Adrenal gland (tissue), 9 donors: ENCODE measurements at regions not wholly inside any gene's neighbourhood (a gene's known extent, or its start where the extent isn't known, plus 50 kb on each side); places are given as distances from the start of the nearest gene placed in this dataset.
A peak's percentile ranks its signal among the peaks of the same experiment; 100 is the strongest.

Experiments
- DNase-seq, 7 donors: peaks; one replicate each; pipeline ENCODE4 v3.0.0-alpha.2; 2019 to 2020
- H3K27ac ChIP-seq, 5 donors: fragments of 200-600 bp; sonication (generic) in 4 of 5; 1 replicate in 3 of 5; 2 replicates in 2 of 5; pipeline versions ENCODE4 v1.5.1 to v1.8.0; 2016 to 2020; ENCODE audit warnings: mild to moderate bottlenecking in 1 of 5
- H3K27me3 ChIP-seq: fragments of 200-600 bp; 2 replicates; pipeline ENCODE4 v1.8.0; 2021
- H3K36me3 ChIP-seq, 2 donors: fragments of 200-600 bp; replicated peaks in 1 of 2; 1 replicate in 1 of 2; 2 replicates in 1 of 2; pipeline versions ENCODE4 v1.5.1 to v1.8.0; 2018 to 2022
- H3K4me1 ChIP-seq, 2 donors: fragments of 200-600 bp; replicated peaks in 1 of 2; 1 replicate in 1 of 2; 2 replicates in 1 of 2; pipeline versions ENCODE4 v1.5.1 to v1.8.0; 2018 to 2021
- H3K4me3 ChIP-seq, 4 donors: fragments of 200-600 bp; sonication (generic) in 3 of 4; one replicate each; pipeline ENCODE4 v1.5.1; 2016 to 2018
- H3K9me3 ChIP-seq, 3 donors: fragments of 200-600 bp; sonication (generic) in 1 of 3; replicated peaks in 1 of 3; 1 replicate in 2 of 3; 2 replicates in 1 of 3; pipeline versions ENCODE4 v1.5.1 to v1.8.0; 2016 to 2021
- POLR2A ChIP-seq, 2 donors: fragments of 450-650 bp; IDR thresholded peaks; one replicate each; pipeline ENCODE4 v1.6.1; 2017; ENCODE audit warnings: antibody characterized with exemption in 2 of 2, mild to moderate bottlenecking in 2 of 2, moderate library complexity in 1 of 2
- WGBS, 4 donors: extraction: QIAGEN DNeasy Blood & Tissue Kit in 2 of 4; methylation state at CpG; one replicate each; pipeline versions ENCODE4 v1.1.5 to v1.1.7; 2013 to 2017; 5-methylcytosine and 5-hydroxymethylcytosine counted together
- intact Hi-C, 2 donors: fragments of 100-400 bp; cut with DNase I; formaldehyde crosslinking; loops; one replicate each; pipeline versions ENCODE4 v1.14.1 to v1.15.0; 2022 to 2023
- TF ChIP-seq, protein P1 (sequence below), 6 experiments: fragments of 450-650 bp in 4 of 6; fragments of 200-600 bp in 2 of 6; sonication (generic) in 1 of 6; IDR thresholded peaks; 1 replicate in 5 of 6; 2 replicates in 1 of 6; pipeline versions ENCODE4 v1.5.1 to v1.8.0; 2016 to 2021; ENCODE audit warnings: antibody characterized with exemption in 6 of 6, mild to moderate bottlenecking in 2 of 6, moderate library complexity in 1 of 6
- donor health status: healthy with polysubstance abuse.
- donor health status: Bipolar disorder and iron deficiency.
- donor health status: DM: yes; HTN: yes; CAD: no.
- donor health status: DM: no; HTN: no; CAD: no.
- donor health status: DM: no; HTN: no; CAD: no.

DNA sequence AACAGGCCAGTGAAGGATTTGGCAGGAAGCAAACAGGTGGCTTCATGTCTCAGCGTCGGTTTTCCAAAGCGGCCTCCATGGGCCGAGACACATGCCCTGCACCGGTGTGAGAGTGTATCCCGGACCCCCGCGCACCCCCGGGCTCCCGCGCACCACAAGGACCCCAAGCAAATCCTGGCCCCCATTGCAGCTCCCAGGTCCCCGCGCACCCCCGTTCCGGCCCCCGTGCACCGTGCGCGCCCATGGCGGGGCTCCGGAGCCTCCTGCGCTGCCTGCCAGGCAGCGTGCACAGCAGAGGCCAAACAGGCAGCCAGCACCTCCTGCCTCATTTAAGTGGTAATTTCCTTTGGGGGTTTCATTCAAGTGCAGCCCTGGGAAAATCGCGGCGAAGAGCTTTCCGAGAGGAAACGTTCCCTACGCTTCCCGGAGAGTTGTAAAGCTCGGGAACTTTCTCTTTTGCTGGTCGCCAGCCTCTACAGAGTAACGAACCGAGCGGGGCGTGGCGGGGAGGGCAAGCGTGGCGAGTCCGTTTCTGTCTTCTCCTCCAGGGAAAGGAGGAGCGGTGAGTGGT lies 145.5 kb upstream of the SLC24A2 start:
- peak in 6 of 7 donors; percentile 31 to 64 (median 48) for DNase-seq
- intact Hi-C loops, result no loop called here
- no peak for TF ChIP-seq POLR2A (IDR thresholded peaks at IDR 0.05)
- TF ChIP-seq, protein P1, sequence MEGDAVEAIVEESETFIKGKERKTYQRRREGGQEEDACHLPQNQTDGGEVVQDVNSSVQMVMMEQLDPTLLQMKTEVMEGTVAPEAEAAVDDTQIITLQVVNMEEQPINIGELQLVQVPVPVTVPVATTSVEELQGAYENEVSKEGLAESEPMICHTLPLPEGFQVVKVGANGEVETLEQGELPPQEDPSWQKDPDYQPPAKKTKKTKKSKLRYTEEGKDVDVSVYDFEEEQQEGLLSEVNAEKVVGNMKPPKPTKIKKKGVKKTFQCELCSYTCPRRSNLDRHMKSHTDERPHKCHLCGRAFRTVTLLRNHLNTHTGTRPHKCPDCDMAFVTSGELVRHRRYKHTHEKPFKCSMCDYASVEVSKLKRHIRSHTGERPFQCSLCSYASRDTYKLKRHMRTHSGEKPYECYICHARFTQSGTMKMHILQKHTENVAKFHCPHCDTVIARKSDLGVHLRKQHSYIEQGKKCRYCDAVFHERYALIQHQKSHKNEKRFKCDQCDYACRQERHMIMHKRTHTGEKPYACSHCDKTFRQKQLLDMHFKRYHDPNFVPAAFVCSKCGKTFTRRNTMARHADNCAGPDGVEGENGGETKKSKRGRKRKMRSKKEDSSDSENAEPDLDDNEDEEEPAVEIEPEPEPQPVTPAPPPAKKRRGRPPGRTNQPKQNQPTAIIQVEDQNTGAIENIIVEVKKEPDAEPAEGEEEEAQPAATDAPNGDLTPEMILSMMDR (IDR thresholded peaks at IDR 0.05), result no peak
- Histone ChIP-seq H3K27me3 (no peaks in the 10 kb centered on the region), H3K36me3 (no peaks in the 10 kb centered on the region), H3K4me1 (no peaks in the 10 kb centered on the region), H3K4me3 (peak overlapping the region in 3 of 4 donors; percentile 40 to 81 (median 56)), H3K27ac (no peak overlapping the region), H3K9me3 (no peaks in the 10 kb centered on the region)
- 6 to 16% (median 11%) methylated on average over 18 to 41 of the region's 41 CpGs for WGBS, 4 donors

DNA sequence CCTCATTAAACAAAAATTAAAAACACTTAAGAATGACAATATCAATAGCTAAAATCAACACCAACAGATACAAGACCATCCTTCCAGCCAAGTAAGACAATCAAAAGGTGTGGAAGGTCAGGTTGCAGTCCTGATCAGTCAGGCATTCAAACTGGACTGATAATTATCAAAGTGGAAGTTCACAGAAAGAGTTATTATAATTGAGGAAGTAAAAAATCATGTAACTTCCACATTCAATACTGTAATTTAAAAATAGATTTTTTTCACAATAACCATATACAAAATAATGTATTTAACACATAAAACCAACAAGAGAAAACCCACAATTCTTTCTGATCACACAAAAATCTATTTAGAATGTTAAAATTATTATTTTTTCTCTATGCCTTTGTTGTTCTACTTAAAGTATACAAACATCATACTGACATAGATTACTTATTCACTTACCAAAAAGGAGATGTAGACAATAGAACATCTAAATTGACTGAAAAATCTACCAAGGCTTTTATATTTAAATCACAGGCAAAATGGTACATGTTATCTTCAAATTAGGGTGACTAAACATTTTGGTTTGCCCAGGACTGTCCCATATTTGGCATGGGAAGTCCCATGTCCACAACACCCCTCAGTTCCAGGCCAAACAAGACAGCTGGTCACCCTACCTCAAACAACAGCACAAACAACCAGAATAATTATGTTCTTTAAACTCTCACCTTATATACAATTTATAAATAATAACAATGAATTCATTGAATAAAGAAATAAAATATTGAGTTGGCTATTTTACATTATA lies 142.5 kb upstream of the SLC24A2 start:
- TF ChIP-seq, protein P1 (IDR thresholded peaks at IDR 0.05), result no peak
- TF ChIP-seq POLR2A (IDR thresholded peaks at IDR 0.05), result no peak
- Histone ChIP-seq H3K27ac (no peak overlapping the region), H3K27me3 (no peaks in the 10 kb centered on the region), H3K36me3 (no peaks in the 10 kb centered on the region), H3K4me1 (no peaks in the 10 kb centered on the region), H3K9me3 (no peaks in the 10 kb centered on the region), H3K4me3 (no peak overlapping the region)
- intact Hi-C loops, result no loop called here
- DNase-seq, result no peak

DNA sequence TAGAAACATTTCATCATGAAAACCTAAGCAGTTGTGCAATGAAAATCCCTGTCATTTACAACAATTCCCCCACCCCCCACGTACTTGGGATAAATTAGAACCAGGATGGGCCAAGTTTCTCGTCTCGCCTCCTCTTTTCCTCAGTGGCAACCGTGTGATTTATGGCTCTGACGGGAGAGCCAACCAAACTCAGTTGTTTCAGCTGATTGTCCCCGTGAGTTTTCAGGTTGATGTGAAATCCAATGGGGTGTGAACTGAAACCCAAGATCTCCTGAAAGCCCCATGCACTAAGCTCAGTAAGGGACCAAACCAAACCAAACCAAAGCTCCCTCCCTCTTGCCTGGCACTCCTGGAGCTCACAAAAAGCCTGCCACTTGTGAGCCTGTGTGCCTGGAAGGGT lies 138.7 kb upstream of the SLC24A2 start:
- Histone ChIP-seq H3K4me3 (no peak overlapping the region), H3K27me3 (no peaks in the 10 kb centered on the region), H3K27ac (no peak overlapping the region), H3K4me1 (peaks cover 5% of the 10 kb centered on the region in 2 donors), H3K9me3 (no peaks in the 10 kb centered on the region), H3K36me3 (no peaks in the 10 kb centered on the region)
- intact Hi-C loops, result loop anchor here (10.0 kb wide), 2 partner anchors 427 to 453 kb away; no protein-coding TSS in a partner anchor
- no peak for DNase-seq
- TF ChIP-seq POLR2A (IDR thresholded peaks at IDR 0.05), result no peak
- TF ChIP-seq, protein P1 (IDR thresholded peaks at IDR 0.05), result no peak
- 93 to 98% (median 96%) methylated on average over 6 of the region's 6 CpGs for WGBS, 4 donors

DNA sequence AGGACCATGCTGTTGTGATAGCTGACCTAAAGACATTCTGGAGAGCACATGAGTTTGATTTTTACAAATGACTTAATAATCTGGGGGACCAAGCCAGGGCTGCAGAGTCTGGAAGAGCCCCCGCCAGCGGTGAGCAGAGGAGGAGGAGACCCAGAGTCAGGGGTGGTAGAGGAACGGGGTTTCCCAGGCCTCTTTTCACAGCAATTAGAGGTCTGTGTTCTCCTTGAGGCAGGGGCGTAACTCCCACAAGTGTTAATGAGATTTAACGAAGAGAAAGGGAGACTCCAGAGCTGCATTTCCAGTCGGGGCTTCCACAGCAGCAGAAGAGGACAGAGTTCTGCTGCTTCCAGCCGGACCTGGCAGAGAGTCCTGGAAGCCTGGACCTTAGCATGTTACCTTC lies 137.9 kb upstream of the SLC24A2 start:
- intact Hi-C loops, result loop anchor here (10.0 kb wide), 2 partner anchors 428 to 452 kb away; no protein-coding TSS in a partner anchor
- 76 to 92% (median 84%) methylated on average over 7 of the region's 7 CpGs for WGBS, 4 donors

More for the DNA sequence above, 137.9 kb upstream of the SLC24A2 start:
- peaks cover 5% of the 10 kb centered on the region in 2 donors for H3K4me1 ChIP-seq
- H3K27me3 ChIP-seq, result no peaks in the 10 kb centered on the region
- no peak overlapping the region for H3K4me3 ChIP-seq
- TF ChIP-seq POLR2A (IDR thresholded peaks at IDR 0.05), result no peak
- TF ChIP-seq, protein P1 (IDR thresholded peaks at IDR 0.05), result no peak
- no peak for DNase-seq
- no peak overlapping the region for H3K27ac ChIP-seq
- H3K9me3 ChIP-seq, result no peaks in the 10 kb centered on the region
- no peaks in the 10 kb centered on the region for H3K36me3 ChIP-seq
